Sigmoid colon (tissue), 6 donors: ENCODE measurements at regions not wholly inside any gene's neighbourhood (a gene's known extent, or its start where the extent isn't known, plus 50 kb on each side); places are given as distances from the start of the nearest gene placed in this dataset.

Source experiments
- DNase-seq: peaks from one replicate; pipeline ENCODE4 v3.0.0-alpha.2; 2019
- H3K27ac ChIP-seq, 4 donors: fragments of 200-600 bp; sonication (generic); one replicate each; pipeline ENCODE4 v1.5.1; 2016 to 2019; ENCODE audit warnings: mild to moderate bottlenecking in 1 of 4
- H3K27me3 ChIP-seq, 3 donors: fragments of 200-600 bp; sonication (generic); one replicate each; pipeline ENCODE4 v1.5.1; 2019; ENCODE audit warnings: mild to moderate bottlenecking in 1 of 3
- H3K36me3 ChIP-seq, 4 donors: fragments of 200-600 bp; sonication (generic); one replicate each; pipeline ENCODE4 v1.5.1; 2016 to 2019
- H3K4me1 ChIP-seq, 4 donors: fragments of 200-600 bp; sonication (generic); one replicate each; pipeline ENCODE4 v1.5.1; 2017 to 2019
- H3K4me3 ChIP-seq, 4 donors: fragments of 200-600 bp; sonication (generic); one replicate each; pipeline ENCODE4 v1.5.1; 2017 to 2019; ENCODE audit warnings: mild to moderate bottlenecking in 2 of 4, moderate library complexity in 1 of 4
- H3K9me3 ChIP-seq, 4 donors: fragments of 200-600 bp in 3 of 4; sonication (generic) in 3 of 4; one replicate each; pipeline versions ENCODE4 v1.5.1 to v1.6.1; 2013 to 2019
- CTCF ChIP-seq, 4 experiments: fragments of 450-650 bp in 3 of 4; fragments of 200-600 bp in 1 of 4; IDR thresholded peaks; one replicate each; pipeline ENCODE4 v1.5.1; 2016 to 2019; ENCODE audit warnings: antibody characterized with exemption in 4 of 4, mild to moderate bottlenecking in 3 of 4, moderate library complexity in 2 of 4
- EP300 ChIP-seq, 4 donors: sonication (generic); formaldehyde crosslinking; IDR thresholded peaks; one replicate each; pipeline ENCODE4 v1.6.1; 2017; ENCODE audit warnings: antibody characterized with exemption in 4 of 4
- POLR2A ChIP-seq, 2 donors: fragments of 450-650 bp; IDR thresholded peaks; one replicate each; pipeline ENCODE4 v1.6.1; 2016; ENCODE audit warnings: antibody characterized with exemption in 2 of 2, mild to moderate bottlenecking in 2 of 2, moderate library complexity in 2 of 2
- POLR2AphosphoS5 ChIP-seq, 4 donors: sonication (generic); formaldehyde crosslinking; IDR thresholded peaks; one replicate each; pipeline ENCODE4 v1.6.1; 2017; ENCODE audit warnings: antibody characterized with exemption in 4 of 4
- WGBS, 2 donors: extraction: QIAGEN DNeasy Blood & Tissue Kit; methylation state at CpG; one replicate each; pipeline ENCODE4 v1.1.7; 2013; 5-methylcytosine and 5-hydroxymethylcytosine counted together
- intact Hi-C: fragments of 100-400 bp; cut with DNase I; formaldehyde crosslinking; loops from one replicate; pipeline ENCODE4 v1.15.1; 2023
- donor health status: healthy with polysubstance abuse.
- donor health status: healthy.

GRCh38 chr2:39546937-39547336 is 109.9 kb upstream of the MAP4K3 start:
- no peaks in the 10 kb centered on the region for H3K36me3 ChIP-seq
- intact Hi-C loops: no loop called here
- no peak overlapping the region for H3K4me3 ChIP-seq
- 70 to 74% methylated on average over 1 of the region's 1 CpG for WGBS, 2 donors
- TF ChIP-seq CTCF (IDR thresholded peaks at IDR 0.05) (no peak), EP300 (IDR thresholded peaks at IDR 0.05) (no peak), POLR2AphosphoS5 (IDR thresholded peaks at IDR 0.05) (no peak), POLR2A (IDR thresholded peaks at IDR 0.05) (no peak)
- H3K9me3 ChIP-seq: peaks cover 0 to 4% (median 0%) of the 10 kb centered on the region in 4 donors
- H3K27ac ChIP-seq: no peak overlapping the region
- DNase-seq: no peak
- H3K4me1 ChIP-seq: peaks cover 0 to 4% (median 0%) of the 10 kb centered on the region in 4 donors
- no peaks in the 10 kb centered on the region for H3K27me3 ChIP-seq

GRCh38 chr2:39547811-39548719 is 111.0 kb upstream of the MAP4K3 start:
- no peak for DNase-seq
- intact Hi-C loops: no loop called here
- no peaks in the 10 kb centered on the region for H3K27me3 ChIP-seq
- H3K36me3 ChIP-seq: no peaks in the 10 kb centered on the region
- peaks cover 0 to 4% (median 0%) of the 10 kb centered on the region in 4 donors for H3K4me1 ChIP-seq
- no peak overlapping the region for H3K4me3 ChIP-seq
- 94 to 95% methylated on average over 9 of the region's 9 CpGs for WGBS, 2 donors
- no peak for TF ChIP-seq CTCF (IDR thresholded peaks at IDR 0.05)
- no peak for TF ChIP-seq POLR2AphosphoS5 (IDR thresholded peaks at IDR 0.05)
- no peak for TF ChIP-seq EP300 (IDR thresholded peaks at IDR 0.05)
- no peak for TF ChIP-seq POLR2A (IDR thresholded peaks at IDR 0.05)
- peaks cover 0 to 4% (median 0%) of the 10 kb centered on the region in 4 donors for H3K9me3 ChIP-seq
- no peak overlapping the region for H3K27ac ChIP-seq

GRCh38 chr2:39549000-39549399 is 111.9 kb upstream of the MAP4K3 start:
- peaks cover 0 to 4% (median 0%) of the 10 kb centered on the region in 4 donors for H3K4me1 ChIP-seq
- DNase-seq: no peak
- TF ChIP-seq EP300 (IDR thresholded peaks at IDR 0.05) (no peak), CTCF (IDR thresholded peaks at IDR 0.05) (no peak), POLR2AphosphoS5 (IDR thresholded peaks at IDR 0.05) (no peak), POLR2A (IDR thresholded peaks at IDR 0.05) (no peak)

GRCh38 chr2:39549718-39550464 is 112.8 kb upstream of the MAP4K3 start:
- no peaks in the 10 kb centered on the region for H3K27me3 ChIP-seq
- WGBS, 2 donors: 81 to 86% methylated on average over 9 of the region's 9 CpGs
- intact Hi-C loops: no loop called here

More at GRCh38 chr2:39549000-39549399, 111.9 kb upstream of the MAP4K3 start:
- Histone ChIP-seq H3K9me3 (peaks cover 0 to 4% (median 0%) of the 10 kb centered on the region in 4 donors), H3K36me3 (no peaks in the 10 kb centered on the region), H3K27ac (no peak overlapping the region), H3K4me3 (no peak overlapping the region), H3K27me3 (no peaks in the 10 kb centered on the region)
- intact Hi-C loops: no loop called here
- 50 to 85% methylated on average over 1 of the region's 1 CpG for WGBS, 2 donors

More at GRCh38 chr2:39549718-39550464, 112.8 kb upstream of the MAP4K3 start:
- Histone ChIP-seq H3K36me3 (no peaks in the 10 kb centered on the region), H3K9me3 (peaks cover 0 to 4% (median 0%) of the 10 kb centered on the region in 4 donors), H3K4me1 (peaks cover 0 to 4% (median 0%) of the 10 kb centered on the region in 4 donors), H3K27ac (no peak overlapping the region), H3K4me3 (no peak overlapping the region)
- DNase-seq: no peak
- TF ChIP-seq EP300 (IDR thresholded peaks at IDR 0.05) (no peak), POLR2A (IDR thresholded peaks at IDR 0.05) (no peak), CTCF (IDR thresholded peaks at IDR 0.05) (no peak), POLR2AphosphoS5 (IDR thresholded peaks at IDR 0.05) (no peak)
